IMR-90 (cell line): ENCODE measurements at regions not wholly inside any gene's neighbourhood (a gene's known extent, or its start where the extent isn't known, plus 50 kb on each side); places are given as distances from the start of the nearest gene placed in this dataset.

ENCODE experiments used
- ATAC-seq: fragments of 200-7000 bp; cut with Tn5 transposase; 2 replicates; pipeline ENCODE4 v1.9.1; 2020; ENCODE audit warnings: low read depth, mild to moderate bottlenecking, moderate library complexity
- BruUV-seq: library from RNA; stranded (reverse); fragments of 400-500 nt; replicated peaks from 2 replicates; lab custom pipeline; 2021; lab: Mats Ljungman, UMichigan
- CTCF ChIA-PET: fragments of 300-600 bp; formaldehyde crosslinking; extraction: SDS; loops from one replicate; lab custom pipeline; 2021; ENCODE audit warnings: antibody characterized with exemption; lab: Yijun Ruan, JAX
- POLR2A ChIA-PET: fragments of 300-600 bp; sonication (Branson Sonifier 250); formaldehyde crosslinking; loops from one replicate; lab custom pipeline; 2022; ENCODE audit warnings: antibody characterized with exemption; ENCODE audit not compliant: unreplicated experiment; lab: Charles Lee
- DNase-seq: peaks from one replicate; pipeline ENCODE4 v3.0.0; 2013
- H2AFZ ChIP-seq: replicated peaks from 2 replicates; pipeline ENCODE3; 2013; ENCODE audit warnings: low read length, mild to moderate bottlenecking; ENCODE audit not compliant: poor library complexity
- H2AK5ac ChIP-seq: 2 replicates; pipeline ENCODE4 v1.6.1; 2013; ENCODE audit warnings: low read depth, low read length, inconsistent platforms
- H2AK9ac ChIP-seq: replicated peaks from 2 replicates; pipeline ENCODE3; 2013; ENCODE audit warnings: mild to moderate bottlenecking, low read depth, low read length, moderate library complexity; ENCODE audit not compliant: poor library complexity
- H2BK120ac ChIP-seq: 2 replicates; pipeline ENCODE4 v1.6.1; 2013; ENCODE audit warnings: low read depth, low read length, inconsistent platforms
- H2BK15ac ChIP-seq: 3 replicates; pipeline ENCODE4 v1.6.1; 2013; ENCODE audit warnings: low read depth, low read length, inconsistent platforms
- H2BK20ac ChIP-seq: 2 replicates; pipeline ENCODE4 v1.6.1; 2013; ENCODE audit warnings: low read depth, mild to moderate bottlenecking, inconsistent platforms, low read length, moderate library complexity
- H2BK5ac ChIP-seq: 2 replicates; pipeline ENCODE4 v1.6.1; 2013; ENCODE audit warnings: mild to moderate bottlenecking, low read depth, low read length, inconsistent platforms; ENCODE audit not compliant: poor library complexity, severe bottlenecking
- H3K14ac ChIP-seq: replicated peaks from 2 replicates; pipeline ENCODE4 v1.6.1; 2013; ENCODE audit warnings: low read depth, low read length, inconsistent platforms
- H3K18ac ChIP-seq: 2 replicates; pipeline ENCODE4 v1.6.1; 2013; ENCODE audit warnings: low read depth, low read length, control low read depth
- H3K23ac ChIP-seq: 2 replicates; pipeline ENCODE4 v1.6.1; 2013; ENCODE audit warnings: low read depth, low read length, inconsistent platforms
- H3K27ac ChIP-seq: 2 replicates; pipeline ENCODE4 v1.5.1; 2013; ENCODE audit warnings: mild to moderate bottlenecking, control low read depth, low read length; ENCODE audit not compliant: insufficient read depth
- H3K27me3 ChIP-seq: 2 replicates; pipeline ENCODE4 v1.6.1; 2013; ENCODE audit warnings: low read length; ENCODE audit not compliant: control insufficient read depth, insufficient read depth
- H3K36me3 ChIP-seq: 2 replicates; pipeline ENCODE4 v1.6.1; 2013; ENCODE audit warnings: low read length, mixed read lengths; ENCODE audit not compliant: control insufficient read depth, insufficient read depth
- H3K4ac ChIP-seq: 2 replicates; pipeline ENCODE4 v1.6.1; 2013; ENCODE audit warnings: low read depth, low read length, inconsistent platforms
- H3K4me1 ChIP-seq: 2 replicates; pipeline ENCODE4 v1.6.1; 2013; ENCODE audit warnings: low read length, mixed read lengths; ENCODE audit not compliant: control insufficient read depth, insufficient read depth
- H3K4me2 ChIP-seq: 2 replicates; pipeline ENCODE4 v1.6.1; 2013; ENCODE audit warnings: low read depth, mild to moderate bottlenecking, control low read depth, low read length, moderate library complexity
- H3K4me3 ChIP-seq: 2 replicates; pipeline ENCODE4 v1.5.1; 2013; ENCODE audit warnings: low read depth, mild to moderate bottlenecking, control low read depth, low read length, moderate library complexity; ENCODE audit not compliant: insufficient read depth
- H3K56ac ChIP-seq: 2 replicates; pipeline ENCODE4 v1.6.1; 2013; ENCODE audit warnings: low read length, inconsistent platforms; ENCODE audit not compliant: insufficient read depth; ENCODE audit errors: extremely low read depth
- H3K79me1 ChIP-seq, 2 experiments: 2 replicates each; pipeline ENCODE4 v1.6.1; 2013; ENCODE audit warnings: low read length in 2 of 2, inconsistent platforms in 1 of 2, low read depth in 1 of 2
- H3K9ac ChIP-seq: 2 replicates; pipeline ENCODE4 v1.6.1; 2013; ENCODE audit warnings: low read depth, low read length, control low read depth
- H3K9me1 ChIP-seq: 2 replicates; pipeline ENCODE4 v1.6.1; 2013; ENCODE audit warnings: low read length, inconsistent platforms; ENCODE audit not compliant: insufficient read depth
- H3K9me3 ChIP-seq: 2 replicates; pipeline ENCODE4 v1.6.1; 2013; ENCODE audit warnings: low read length; ENCODE audit not compliant: control insufficient read depth, insufficient read depth
- H4K20me1 ChIP-seq: 2 replicates; pipeline ENCODE4 v1.6.1; 2013; ENCODE audit warnings: low read length, inconsistent platforms; ENCODE audit not compliant: insufficient read depth
- H4K5ac ChIP-seq: 2 replicates; pipeline ENCODE4 v1.6.1; 2013; ENCODE audit warnings: mild to moderate bottlenecking, low read depth, low read length, control low read depth
- H4K8ac ChIP-seq, 2 experiments: 2 replicates each; pipeline ENCODE4 v1.6.1; 2013; ENCODE audit warnings: low read depth in 2 of 2, low read length in 2 of 2, control low read depth in 1 of 2, inconsistent platforms in 1 of 2
- H4K91ac ChIP-seq: 2 replicates; pipeline ENCODE4 v1.6.1; 2013; ENCODE audit warnings: low read depth, low read length, inconsistent platforms; ENCODE audit not compliant: insufficient read depth
- BHLHE40 ChIP-seq: fragments of 150-350 bp; IDR thresholded peaks from 2 replicates; pipeline ENCODE4 v1.6.1; 2016; ENCODE audit warnings: mild to moderate bottlenecking, low read depth, low read length
- CEBPB ChIP-seq: IDR thresholded peaks from 2 replicates; pipeline ENCODE4 v1.6.1; 2012; ENCODE audit warnings: low read depth, low read length, improper control_type of control experiment
- CHD1 ChIP-seq: IDR thresholded peaks from 2 replicates; pipeline ENCODE4 v1.6.1; 2012; ENCODE audit warnings: low read depth, low read length, improper control_type of control experiment
- CTCF ChIP-seq: conservative IDR thresholded peaks from 2 replicates; pipeline ENCODE4 v1.5.1; 2012; ENCODE audit warnings: mild to moderate bottlenecking, low read depth, low read length, improper control_type of control experiment
- ELK1 ChIP-seq: fragments of 150-350 bp; IDR thresholded peaks from 2 replicates; pipeline ENCODE4 v1.6.1; 2016; ENCODE audit warnings: low read depth, mild to moderate bottlenecking, low read length, moderate library complexity, borderline replicate concordance
- FOS ChIP-seq: fragments of 150-350 bp; IDR thresholded peaks from 2 replicates; pipeline ENCODE4 v1.6.1; 2016; ENCODE audit warnings: low read depth, low read length
- MAFK ChIP-seq: IDR thresholded peaks from 2 replicates; pipeline ENCODE4 v1.6.1; 2012; ENCODE audit warnings: low read depth, low read length, improper control_type of control experiment
- MAZ ChIP-seq: IDR thresholded peaks from 2 replicates; pipeline ENCODE4 v1.6.1; 2012; ENCODE audit warnings: low read depth, mild to moderate bottlenecking, low read length, improper control_type of control experiment, moderate library complexity, borderline replicate concordance
- MXI1 ChIP-seq: IDR thresholded peaks from 2 replicates; pipeline ENCODE4 v1.6.1; 2012; ENCODE audit warnings: low read depth, mild to moderate bottlenecking, low read length, moderate library complexity, borderline replicate concordance
- NFE2L2 ChIP-seq: fragments of 150-350 bp; IDR thresholded peaks from 2 replicates; pipeline ENCODE4 v1.6.1; 2016; ENCODE audit warnings: low read depth, mild to moderate bottlenecking, low read length
- POLR2A ChIP-seq: IDR thresholded peaks from 2 replicates; pipeline ENCODE4 v1.6.1; 2012; ENCODE audit warnings: mild to moderate bottlenecking, low read depth, low read length
- RAD21 ChIP-seq: IDR thresholded peaks from 2 replicates; pipeline ENCODE4 v1.6.1; 2012; ENCODE audit warnings: low read length, improper control_type of control experiment
- RCOR1 ChIP-seq: IDR thresholded peaks from 2 replicates; pipeline ENCODE4 v1.6.1; 2012; ENCODE audit warnings: mild to moderate bottlenecking, low read length, improper control_type of control experiment; ENCODE audit not compliant: insufficient replicate concordance
- RFX5 ChIP-seq: IDR thresholded peaks from 2 replicates; pipeline ENCODE4 v1.8.0; 2012; ENCODE audit warnings: low read depth, mild to moderate bottlenecking, low read length, moderate library complexity
- SMC3 ChIP-seq: fragments of 150-350 bp; IDR thresholded peaks from 2 replicates; pipeline ENCODE4 v1.6.1; 2016; ENCODE audit warnings: low read depth, mild to moderate bottlenecking, antibody characterized with exemption, low read length, moderate library complexity
- USF2 ChIP-seq: fragments of 150-350 bp; IDR thresholded peaks from 2 replicates; pipeline ENCODE4 v1.6.1; 2017; ENCODE audit warnings: mild to moderate bottlenecking, antibody characterized with exemption, low read length, low read depth
- WGBS, 2 experiments: methylation state at CpG; one replicate each; pipeline versions ENCODE4 v1.1.5 to v1.1.7; 2013; ENCODE audit warnings: missing lambda C conversion rate in 2 of 2; ENCODE audit not compliant: insufficient read length in 1 of 2; ENCODE audit errors: extremely low coverage in 2 of 2; 5-methylcytosine and 5-hydroxymethylcytosine counted together
- dilution Hi-C: fragments of 300-500 bp; cut with HindIII; formaldehyde crosslinking; loops from one replicate; pipeline ENCODE4 v1.14.3; 2018; ENCODE audit warnings: low sequenced_read_pairs; ENCODE audit not compliant: unreplicated experiment
- in situ Hi-C: fragments of 300-500 bp; cut with MboI; formaldehyde crosslinking; loops from 3 replicates; pipeline ENCODE4 v1.14.3; 2019; ENCODE audit warnings: low sequenced_read_pairs, inconsistent platforms, mixed read lengths
- intact Hi-C: fragments of 100-400 bp; cut with micrococcal nuclease; formaldehyde crosslinking; loops from 2 replicates; pipeline ENCODE4 v1.10.0; 2022

DNA sequence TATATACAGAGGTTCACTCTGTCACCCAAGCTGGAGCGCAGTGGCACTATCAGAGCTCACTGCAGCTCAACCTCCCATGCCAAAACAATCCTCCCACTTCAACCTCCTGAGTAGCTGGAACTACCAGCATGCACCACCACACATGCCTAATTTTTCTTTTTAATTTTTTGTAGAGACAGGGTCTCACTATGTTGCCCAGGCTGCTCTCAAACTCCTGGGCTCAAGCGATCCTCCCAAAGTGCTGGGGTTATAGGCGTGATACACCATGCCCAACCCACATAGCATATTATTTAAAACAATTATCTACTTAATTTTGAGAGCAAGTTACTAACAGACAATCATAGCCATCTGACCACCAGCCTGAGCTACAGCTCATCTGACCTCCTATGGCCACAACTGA is 459.9 kb upstream of the JARID2 start:
- H2AK9ac ChIP-seq: no peak overlapping the region
- no peak overlapping the region for H3K56ac ChIP-seq
- ChIA-PET POLR2A (no interaction called here), CTCF (interaction anchor here (0.6 kb wide), 1 partner anchor 11 kb away, joined by 4 read pairs; no protein-coding TSS in a partner anchor)
- BruUV-seq: no TSS peak
- dilution Hi-C loops (no loop called here), in situ Hi-C loops (no loop called here), intact Hi-C loops (no loop called here)
- no peak overlapping the region for H3K4me3 ChIP-seq
- ATAC-seq (no peak), DNase-seq (no peak)
- H2BK5ac ChIP-seq: no peak overlapping the region
- H4K5ac ChIP-seq: no peak overlapping the region
- no peak overlapping the region for H3K23ac ChIP-seq
- no peak overlapping the region for H3K18ac ChIP-seq
- H2BK20ac ChIP-seq: no peak overlapping the region; the same call in 1 of the 2 replicates
- H3K36me3 ChIP-seq: no peaks in the 10 kb centered on the region
- H2AK5ac ChIP-seq: no peak overlapping the region; the same call in 1 of the 2 replicates
- TF ChIP-seq CEBPB (no peak), MAZ (no peak), ELK1 (no peak), BHLHE40 (no peak), FOS (no peak), MAFK (no peak), CHD1 (no peak), SMC3 (no peak), RFX5 (no peak), USF2 (no peak), RAD21 (no peak), POLR2A (no peak), RCOR1 (no peak), CTCF (no peak), MXI1 (no peak), NFE2L2 (no peak)
- no peak overlapping the region for H3K4ac ChIP-seq
- no peak overlapping the region for H4K8ac ChIP-seq
- no peaks in the 10 kb centered on the region for H3K79me1 ChIP-seq
- peaks cover 4% of the 10 kb centered on the region; the same call in 1 of the 2 replicates for H3K9me1 ChIP-seq
- no peak overlapping the region for H3K4me2 ChIP-seq
- no peaks in the 10 kb centered on the region; the same call in 1 of the 2 replicates for H3K4me1 ChIP-seq
- H3K9ac ChIP-seq: no peak overlapping the region
- no peak overlapping the region for H2AFZ ChIP-seq
- no peak overlapping the region for H2BK15ac ChIP-seq
- H3K27me3 ChIP-seq: no peaks in the 10 kb centered on the region
- H3K14ac ChIP-seq: no peak overlapping the region
- H4K20me1 ChIP-seq: no peaks in the 10 kb centered on the region
- H3K27ac ChIP-seq: no peak overlapping the region
- H2BK120ac ChIP-seq: no peak overlapping the region
- no peak overlapping the region for H4K91ac ChIP-seq
- no CpG with 5 or more reads among the region's 3 CpGs for WGBS, 2 experiments
- no peaks in the 10 kb centered on the region for H3K9me3 ChIP-seq
